ENCODE measurements at regions not wholly inside any gene's neighbourhood (a gene's known extent, or its start where the extent isn't known, plus 50 kb on each side); places are given as distances from the start of the nearest gene placed in this dataset.

DNA sequence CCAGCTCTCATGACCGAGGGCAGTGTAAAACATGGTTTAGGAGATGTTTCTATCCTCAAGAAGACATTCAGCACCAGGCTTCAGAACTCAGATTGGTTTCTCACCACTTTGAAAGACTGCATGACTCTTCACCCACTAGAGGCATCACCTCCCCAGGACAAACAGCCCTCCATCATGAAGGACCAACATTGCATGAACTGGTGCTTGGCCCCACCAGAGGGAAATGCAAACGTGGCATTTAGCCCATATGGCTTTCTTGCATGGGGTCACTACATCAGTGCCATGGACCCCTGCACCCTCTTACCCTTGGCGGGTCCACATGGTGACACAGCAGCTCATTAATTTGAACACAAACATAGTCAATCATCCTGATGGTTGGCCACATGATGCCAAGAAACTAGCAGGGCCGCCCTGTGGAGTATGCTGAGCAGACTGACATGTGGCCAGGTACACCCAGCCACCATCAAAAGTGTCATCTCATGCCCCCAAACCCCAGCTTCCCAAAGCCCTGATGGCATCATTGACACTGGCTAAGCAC lies 129.5 kb upstream of the FSTL4 start:
- peaks cover 0 to 1% of the 10 kb centered on the region in 2 donors for H3K9me3 ChIP-seq (ENCODE audit: control insufficient read depth in 2 of 2, insufficient read depth in 1 of 2, low read depth in 1 of 2, low read length in 1 of 2)
- H3K36me3 ChIP-seq (ENCODE audit: control insufficient read depth in 3 of 3, insufficient read depth in 2 of 3, low read depth in 1 of 3, low read length in 3 of 3), result no peaks in the 10 kb centered on the region
- H3K4me1 ChIP-seq (ENCODE audit: control insufficient read depth in 3 of 3, insufficient read depth in 2 of 3, low read depth in 1 of 3, low read length in 2 of 3), result no peaks in the 10 kb centered on the region
- no peak overlapping the region for H3K4me3 ChIP-seq (ENCODE audit: low read depth in 1 of 3, low read length in 3 of 3)
- no peak for DNase-seq
- WGBS, 3 donors, result 65 to 79% (median 74%) methylated on average over 4 of the region's 4 CpGs
- H3K27ac ChIP-seq (ENCODE audit: low read depth in 1 of 3, low read length in 2 of 3), result no peak overlapping the region
- no peaks in the 10 kb centered on the region for H3K27me3 ChIP-seq (ENCODE audit: control insufficient read depth in 3 of 3, insufficient read depth in 3 of 3, low read length in 3 of 3)
- FAIRE-seq, result no peak

DNA sequence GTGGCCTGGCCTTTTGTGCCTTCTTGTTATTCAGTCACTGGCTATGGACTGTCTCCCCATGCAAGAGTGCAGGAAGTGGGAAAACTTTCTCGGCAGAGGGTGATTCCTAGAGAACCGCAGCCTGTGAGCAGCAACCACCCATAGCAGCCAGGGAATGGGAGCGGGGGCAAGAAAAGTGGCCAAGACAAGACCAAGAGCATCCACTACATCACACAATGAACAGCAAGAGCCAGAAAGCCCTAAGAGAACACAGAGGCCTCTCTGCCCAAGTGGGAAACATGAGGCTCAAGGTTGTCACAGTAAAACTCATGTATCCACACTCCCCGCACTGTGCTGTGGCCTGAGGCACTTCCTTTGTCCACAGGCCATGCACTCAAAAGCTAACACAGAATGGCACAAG lies 129.1 kb upstream of the FSTL4 start:
- no peaks in the 10 kb centered on the region for H3K4me1 ChIP-seq (ENCODE audit: control insufficient read depth in 3 of 3, insufficient read depth in 2 of 3, low read depth in 1 of 3, low read length in 2 of 3)
- peaks cover 0 to 2% (median 0%) of the 10 kb centered on the region in 3 donors for H3K27me3 ChIP-seq (ENCODE audit: control insufficient read depth in 3 of 3, insufficient read depth in 3 of 3, low read length in 3 of 3)
- no peaks in the 10 kb centered on the region for H3K9me3 ChIP-seq (ENCODE audit: control insufficient read depth in 2 of 2, insufficient read depth in 1 of 2, low read depth in 1 of 2, low read length in 1 of 2)
- H3K36me3 ChIP-seq (ENCODE audit: control insufficient read depth in 3 of 3, insufficient read depth in 2 of 3, low read depth in 1 of 3, low read length in 3 of 3), result no peaks in the 10 kb centered on the region
- DNase-seq (no peak), FAIRE-seq (no peak)
- H3K4me3 ChIP-seq (ENCODE audit: low read depth in 1 of 3, low read length in 3 of 3), result no peak overlapping the region
- 94 to 97% (median 94%) methylated on average over 4 of the region's 4 CpGs for WGBS, 3 donors
- H3K27ac ChIP-seq (ENCODE audit: low read depth in 1 of 3, low read length in 2 of 3), result no peak overlapping the region

DNA sequence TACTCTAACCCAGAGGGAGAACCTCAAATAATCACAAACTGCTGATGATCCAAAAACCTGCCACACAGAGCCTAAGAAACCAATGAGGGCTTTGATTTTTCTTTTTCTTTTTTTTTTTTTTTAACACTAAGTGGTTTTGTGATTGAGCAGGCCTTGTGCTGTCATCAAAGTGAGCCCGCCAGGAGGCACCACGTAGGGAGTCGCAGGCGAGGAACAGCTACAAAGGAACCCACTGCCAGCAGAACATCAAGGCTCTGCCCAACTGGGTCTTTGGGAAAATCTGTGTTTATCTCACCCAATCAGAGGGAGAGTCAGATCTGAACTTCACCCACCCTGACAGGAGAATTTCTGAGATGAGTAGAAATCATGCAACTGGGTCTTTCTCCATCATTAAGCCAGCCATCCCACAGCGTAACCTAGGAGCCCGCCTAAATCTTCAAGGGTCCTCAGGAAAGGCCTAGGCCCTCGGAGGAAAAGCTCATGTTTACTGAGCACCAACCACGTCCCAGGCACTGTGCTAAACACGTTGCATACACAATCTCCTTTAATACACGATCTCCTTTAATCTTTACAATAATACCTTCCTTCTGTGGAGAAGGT lies 126.9 kb upstream of the FSTL4 start:
- Histone ChIP-seq H3K27ac (ENCODE audit: low read depth in 1 of 3, low read length in 2 of 3) (no peak overlapping the region), H3K9me3 (ENCODE audit: control insufficient read depth in 2 of 2, insufficient read depth in 1 of 2, low read depth in 1 of 2, low read length in 1 of 2) (no peaks in the 10 kb centered on the region), H3K4me1 (ENCODE audit: control insufficient read depth in 3 of 3, insufficient read depth in 2 of 3, low read depth in 1 of 3, low read length in 2 of 3) (no peaks in the 10 kb centered on the region), H3K27me3 (ENCODE audit: control insufficient read depth in 3 of 3, insufficient read depth in 3 of 3, low read length in 3 of 3) (peaks cover 0 to 3% (median 0%) of the 10 kb centered on the region in 3 donors), H3K4me3 (ENCODE audit: low read depth in 1 of 3, low read length in 3 of 3) (no peak overlapping the region), H3K36me3 (ENCODE audit: control insufficient read depth in 3 of 3, insufficient read depth in 2 of 3, low read depth in 1 of 3, low read length in 3 of 3) (no peaks in the 10 kb centered on the region)
- FAIRE-seq (no peak), DNase-seq (no peak)
- 80 to 87% (median 82%) methylated on average over 10 of the region's 10 CpGs for WGBS, 3 donors

DNA sequence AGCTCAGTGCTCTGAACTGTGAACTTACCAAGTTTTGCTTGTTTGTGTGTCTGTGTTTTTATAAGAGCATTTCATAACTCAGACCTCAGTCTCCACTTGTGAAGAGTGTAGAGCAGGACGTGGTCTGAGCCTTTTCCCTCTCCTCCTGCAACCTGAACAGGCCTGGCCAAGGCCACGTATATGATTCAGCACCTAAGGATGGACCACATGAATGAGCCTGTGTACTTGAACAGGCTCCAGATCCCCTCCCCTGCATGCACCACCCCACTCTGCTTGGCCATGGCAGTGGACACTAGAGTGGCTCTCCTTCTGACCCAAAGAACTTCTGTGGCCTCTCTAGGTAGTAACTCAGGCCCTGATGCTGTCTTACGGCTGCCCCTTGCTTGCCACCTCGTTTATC lies 125.9 kb upstream of the FSTL4 start:
- Histone ChIP-seq H3K4me3 (ENCODE audit: low read depth in 1 of 3, low read length in 3 of 3) (no peak overlapping the region), H3K9me3 (ENCODE audit: control insufficient read depth in 2 of 2, insufficient read depth in 1 of 2, low read depth in 1 of 2, low read length in 1 of 2) (no peaks in the 10 kb centered on the region), H3K27me3 (ENCODE audit: control insufficient read depth in 3 of 3, insufficient read depth in 3 of 3, low read length in 3 of 3) (peaks cover 0 to 3% (median 0%) of the 10 kb centered on the region in 3 donors), H3K27ac (ENCODE audit: low read depth in 1 of 3, low read length in 2 of 3) (no peak overlapping the region), H3K36me3 (ENCODE audit: control insufficient read depth in 3 of 3, insufficient read depth in 2 of 3, low read depth in 1 of 3, low read length in 3 of 3) (no peaks in the 10 kb centered on the region), H3K4me1 (ENCODE audit: control insufficient read depth in 3 of 3, insufficient read depth in 2 of 3, low read depth in 1 of 3, low read length in 2 of 3) (no peaks in the 10 kb centered on the region)
- no peak for DNase-seq
- FAIRE-seq, result no peak
- WGBS, 3 donors, result 59 to 67% (median 60%) methylated on average over 4 of the region's 4 CpGs

DNA sequence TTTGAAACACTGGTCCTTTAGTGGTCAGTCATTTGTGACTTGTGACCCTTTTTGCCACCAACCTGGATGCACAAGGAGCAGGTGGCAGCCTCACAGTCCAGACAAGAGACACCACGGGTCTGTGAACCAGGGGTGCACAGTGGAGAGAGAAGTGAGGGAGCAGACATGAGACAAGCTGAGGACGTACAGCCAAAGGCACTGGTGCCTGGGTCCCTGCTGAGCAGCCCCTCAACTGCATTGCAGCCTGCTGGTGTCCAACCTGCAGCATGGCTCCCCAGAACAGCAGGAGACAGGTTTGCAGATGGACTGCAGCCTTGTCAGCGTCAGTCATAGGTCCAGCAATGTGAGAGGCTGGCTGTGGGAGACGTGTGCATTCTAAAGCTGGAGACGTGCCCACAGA lies 124.2 kb upstream of the FSTL4 start:
- Histone ChIP-seq H3K27ac (ENCODE audit: low read depth in 1 of 3, low read length in 2 of 3) (no peak overlapping the region), H3K36me3 (ENCODE audit: control insufficient read depth in 3 of 3, insufficient read depth in 2 of 3, low read depth in 1 of 3, low read length in 3 of 3) (no peaks in the 10 kb centered on the region), H3K9me3 (ENCODE audit: control insufficient read depth in 2 of 2, insufficient read depth in 1 of 2, low read depth in 1 of 2, low read length in 1 of 2) (no peaks in the 10 kb centered on the region), H3K4me3 (ENCODE audit: low read depth in 1 of 3, low read length in 3 of 3) (no peak overlapping the region), H3K27me3 (ENCODE audit: control insufficient read depth in 3 of 3, insufficient read depth in 3 of 3, low read length in 3 of 3) (peaks cover 0 to 3% (median 0%) of the 10 kb centered on the region in 3 donors), H3K4me1 (ENCODE audit: control insufficient read depth in 3 of 3, insufficient read depth in 2 of 3, low read depth in 1 of 3, low read length in 2 of 3) (no peaks in the 10 kb centered on the region)
- no peak for DNase-seq
- FAIRE-seq, result no peak
- WGBS, 3 donors, result 67 to 81% (median 67%) methylated on average over 5 of the region's 5 CpGs

DNA sequence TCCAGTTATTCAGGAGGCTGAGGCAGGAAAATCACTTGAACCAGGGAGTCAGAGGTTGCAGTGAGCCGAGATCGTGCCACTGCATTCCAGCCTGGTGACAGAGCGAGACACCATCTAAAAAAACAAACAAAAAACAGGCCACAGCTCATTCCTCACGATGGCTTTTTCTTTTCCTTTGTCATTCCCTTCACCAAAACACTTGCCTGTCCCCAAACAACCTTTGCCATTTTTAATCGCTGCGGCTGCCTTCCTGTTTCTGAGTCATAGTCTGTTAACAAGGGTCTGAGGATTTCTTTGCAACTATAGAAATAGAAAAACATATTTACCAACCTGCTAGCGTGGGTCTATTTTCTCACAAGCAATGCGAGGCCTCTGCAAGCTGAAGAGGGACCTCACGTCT lies 123.0 kb upstream of the FSTL4 start:
- DNase-seq (no peak), FAIRE-seq (no peak)
- H3K9me3 ChIP-seq (ENCODE audit: control insufficient read depth in 2 of 2, insufficient read depth in 1 of 2, low read depth in 1 of 2, low read length in 1 of 2), result no peaks in the 10 kb centered on the region
- H3K4me3 ChIP-seq (ENCODE audit: low read depth in 1 of 3, low read length in 3 of 3), result no peak overlapping the region
- no peaks in the 10 kb centered on the region for H3K36me3 ChIP-seq (ENCODE audit: control insufficient read depth in 3 of 3, insufficient read depth in 2 of 3, low read depth in 1 of 3, low read length in 3 of 3)
- H3K27me3 ChIP-seq (ENCODE audit: control insufficient read depth in 3 of 3, insufficient read depth in 3 of 3, low read length in 3 of 3), result peaks cover 0 to 3% (median 0%) of the 10 kb centered on the region in 3 donors
- no peak overlapping the region for H3K27ac ChIP-seq (ENCODE audit: low read depth in 1 of 3, low read length in 2 of 3)
- no peaks in the 10 kb centered on the region for H3K4me1 ChIP-seq (ENCODE audit: control insufficient read depth in 3 of 3, insufficient read depth in 2 of 3, low read depth in 1 of 3, low read length in 2 of 3)
- 62 to 70% (median 62%) methylated on average over 9 of the region's 9 CpGs for WGBS, 3 donors

DNA sequence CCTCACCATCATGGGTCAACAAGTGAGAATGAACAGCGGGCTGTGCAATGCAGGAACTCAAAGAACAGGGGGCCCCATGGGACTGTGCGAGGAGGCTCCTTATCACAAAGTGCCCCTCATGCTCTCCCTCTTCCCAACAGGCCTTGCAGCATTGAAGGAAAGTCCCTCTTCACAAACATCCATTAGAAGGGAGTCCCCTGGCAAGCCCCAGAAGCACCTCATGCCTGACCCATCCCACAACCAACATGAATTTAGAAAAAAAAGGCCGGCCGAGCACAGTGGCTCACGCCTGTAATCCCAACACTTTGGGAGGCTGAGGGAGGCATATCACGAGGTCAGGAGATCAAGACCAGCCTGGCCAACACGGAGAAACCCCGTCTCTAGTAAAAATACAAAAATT lies 122.6 kb upstream of the FSTL4 start:
- H3K36me3 ChIP-seq (ENCODE audit: control insufficient read depth in 3 of 3, insufficient read depth in 2 of 3, low read depth in 1 of 3, low read length in 3 of 3), result no peaks in the 10 kb centered on the region
- FAIRE-seq (no peak), DNase-seq (no peak)
- H3K4me1 ChIP-seq (ENCODE audit: control insufficient read depth in 3 of 3, insufficient read depth in 2 of 3, low read depth in 1 of 3, low read length in 2 of 3), result no peaks in the 10 kb centered on the region
- no peak overlapping the region for H3K4me3 ChIP-seq (ENCODE audit: low read depth in 1 of 3, low read length in 3 of 3)
- peaks cover 0 to 3% (median 0%) of the 10 kb centered on the region in 3 donors for H3K27me3 ChIP-seq (ENCODE audit: control insufficient read depth in 3 of 3, insufficient read depth in 3 of 3, low read length in 3 of 3)
- H3K9me3 ChIP-seq (ENCODE audit: control insufficient read depth in 2 of 2, insufficient read depth in 1 of 2, low read depth in 1 of 2, low read length in 1 of 2), result no peaks in the 10 kb centered on the region
- no peak overlapping the region for H3K27ac ChIP-seq (ENCODE audit: low read depth in 1 of 3, low read length in 2 of 3)
- WGBS, 3 donors, result 74 to 79% (median 78%) methylated on average over 8 of the region's 8 CpGs

DNA sequence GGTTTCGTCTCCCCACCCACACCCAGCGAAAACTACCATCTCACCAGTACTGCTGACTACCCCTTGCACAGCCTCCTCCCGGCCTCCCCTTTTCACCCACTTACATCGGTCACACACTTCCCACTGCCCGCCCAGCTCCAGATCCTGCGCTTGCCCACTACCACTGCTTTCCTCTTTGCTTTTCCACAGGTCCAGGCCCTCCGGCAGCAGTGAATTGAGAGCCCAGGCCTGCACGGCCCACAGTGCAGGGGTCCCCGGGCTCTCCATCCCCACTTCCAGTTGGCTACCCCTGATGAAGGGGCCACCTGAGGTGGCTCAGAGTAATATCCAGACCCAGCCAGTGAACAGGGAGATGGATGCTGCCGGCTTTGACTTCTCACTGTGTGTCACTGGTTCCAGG lies 120.2 kb upstream of the FSTL4 start:
- H3K4me1 ChIP-seq (ENCODE audit: control insufficient read depth in 3 of 3, insufficient read depth in 2 of 3, low read depth in 1 of 3, low read length in 2 of 3), result no peaks in the 10 kb centered on the region
- 93 to 94% (median 93%) methylated on average over 10 of the region's 10 CpGs for WGBS, 3 donors
- DNase-seq (no peak), FAIRE-seq (no peak)
- H3K4me3 ChIP-seq (ENCODE audit: low read depth in 1 of 3, low read length in 3 of 3), result no peak overlapping the region
- H3K9me3 ChIP-seq (ENCODE audit: control insufficient read depth in 2 of 2, insufficient read depth in 1 of 2, low read depth in 1 of 2, low read length in 1 of 2), result no peaks in the 10 kb centered on the region
- no peak overlapping the region for H3K27ac ChIP-seq (ENCODE audit: low read depth in 1 of 3, low read length in 2 of 3)
- H3K36me3 ChIP-seq (ENCODE audit: control insufficient read depth in 3 of 3, insufficient read depth in 2 of 3, low read depth in 1 of 3, low read length in 3 of 3), result no peaks in the 10 kb centered on the region
- H3K27me3 ChIP-seq (ENCODE audit: control insufficient read depth in 3 of 3, insufficient read depth in 3 of 3, low read length in 3 of 3), result peaks cover 0 to 3% (median 0%) of the 10 kb centered on the region in 3 donors

DNA sequence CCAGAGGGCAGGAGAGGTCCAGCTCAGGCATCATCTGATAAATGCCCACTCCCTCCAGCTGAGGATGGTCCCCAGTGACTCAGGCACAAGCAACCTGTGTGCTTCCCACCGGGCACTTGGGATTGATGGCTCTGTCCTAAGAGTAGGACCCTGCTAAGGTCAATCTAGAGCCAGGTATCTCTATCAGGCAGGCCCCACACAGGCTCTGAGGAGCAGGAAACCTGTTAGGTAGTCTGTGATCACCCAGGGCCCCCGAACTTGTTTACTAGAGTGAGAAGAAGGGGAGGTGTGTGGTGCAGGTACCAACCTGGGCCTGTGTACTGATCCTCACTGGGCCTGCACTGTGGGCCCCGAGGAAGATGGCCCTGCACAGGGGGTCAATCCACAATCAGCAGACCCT lies 119.6 kb upstream of the FSTL4 start:
- DNase-seq, result no peak
- Histone ChIP-seq H3K9me3 (ENCODE audit: control insufficient read depth in 2 of 2, insufficient read depth in 1 of 2, low read depth in 1 of 2, low read length in 1 of 2) (no peaks in the 10 kb centered on the region), H3K27ac (ENCODE audit: low read depth in 1 of 3, low read length in 2 of 3) (no peak overlapping the region), H3K36me3 (ENCODE audit: control insufficient read depth in 3 of 3, insufficient read depth in 2 of 3, low read depth in 1 of 3, low read length in 3 of 3) (no peaks in the 10 kb centered on the region), H3K4me1 (ENCODE audit: control insufficient read depth in 3 of 3, insufficient read depth in 2 of 3, low read depth in 1 of 3, low read length in 2 of 3) (no peaks in the 10 kb centered on the region), H3K4me3 (ENCODE audit: low read depth in 1 of 3, low read length in 3 of 3) (no peak overlapping the region), H3K27me3 (ENCODE audit: control insufficient read depth in 3 of 3, insufficient read depth in 3 of 3, low read length in 3 of 3) (peaks cover 0 to 3% (median 0%) of the 10 kb centered on the region in 3 donors)
- 39 to 66% (median 62%) methylated on average over 3 of the region's 3 CpGs for WGBS, 3 donors
- no peak for FAIRE-seq
